GM18520 (cell line): ENCODE measurements at regions not wholly inside any gene's neighbourhood (a gene's known extent, or its start where the extent isn't known, plus 50 kb on each side); places are given as distances from the start of the nearest gene placed in this dataset.
"Not testable (repeated sequence)": the region's sequence is repeated elsewhere in the genome, so short reads cannot be mapped to it uniquely, and the experiment has no call there.

ENCODE experiments used
- ATAC-seq: cut with Tn5 transposase; IDR thresholded peaks from one replicate; pipeline ENCODE4 v1.9.1; 2021; ENCODE audit not compliant: unreplicated experiment

DNA sequence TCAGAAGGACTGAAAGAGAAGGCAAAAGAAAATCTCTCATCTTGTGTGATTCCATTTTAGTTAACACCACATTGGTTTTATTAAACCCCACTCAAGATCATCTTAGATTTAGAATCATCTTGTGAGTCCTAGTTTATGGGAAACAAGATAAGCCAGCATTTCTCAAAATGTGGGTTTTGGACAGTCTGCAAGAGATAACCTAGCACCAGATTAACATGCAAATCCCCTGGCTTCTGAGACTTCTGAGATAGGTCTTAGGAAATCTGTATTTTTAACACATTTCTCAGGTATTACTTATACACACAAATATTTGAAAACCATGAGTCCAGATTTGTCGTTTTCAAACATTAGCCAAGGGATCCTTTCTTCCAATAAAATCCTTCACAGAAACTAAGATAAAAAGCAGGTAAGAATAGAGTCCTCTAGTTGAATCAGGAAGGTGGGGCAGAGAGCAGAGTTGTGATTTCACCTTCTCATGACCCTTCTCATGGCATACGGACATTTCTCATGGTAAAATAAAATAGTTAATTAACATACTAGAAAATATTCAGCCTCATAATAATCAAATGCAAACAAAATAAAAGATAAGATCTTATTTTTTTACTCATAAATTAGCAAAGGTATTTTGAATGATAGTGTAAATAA lies 287.2 kb upstream of the FN1 start:
- no peak for ATAC-seq

DNA sequence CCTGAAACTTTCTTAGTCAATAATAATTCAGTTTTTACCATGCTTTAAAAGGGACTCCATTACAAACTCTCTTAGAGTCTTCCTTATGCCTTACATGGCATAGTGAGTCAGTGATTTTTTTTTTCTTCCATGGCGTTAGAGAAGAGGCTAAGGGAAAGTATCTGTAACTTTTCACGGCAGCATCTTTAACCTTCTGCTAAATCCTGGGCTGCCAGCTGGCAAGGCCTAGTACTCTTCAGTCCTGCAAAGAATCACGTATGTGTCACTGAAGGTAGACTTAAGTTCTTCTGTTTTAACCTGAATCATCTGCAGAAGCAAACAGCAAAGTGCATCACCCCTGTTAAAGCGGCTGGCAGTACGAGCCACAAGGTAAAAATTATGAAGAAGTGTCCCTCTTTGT lies 286.3 kb upstream of the FN1 start:
- ATAC-seq: no peak

DNA sequence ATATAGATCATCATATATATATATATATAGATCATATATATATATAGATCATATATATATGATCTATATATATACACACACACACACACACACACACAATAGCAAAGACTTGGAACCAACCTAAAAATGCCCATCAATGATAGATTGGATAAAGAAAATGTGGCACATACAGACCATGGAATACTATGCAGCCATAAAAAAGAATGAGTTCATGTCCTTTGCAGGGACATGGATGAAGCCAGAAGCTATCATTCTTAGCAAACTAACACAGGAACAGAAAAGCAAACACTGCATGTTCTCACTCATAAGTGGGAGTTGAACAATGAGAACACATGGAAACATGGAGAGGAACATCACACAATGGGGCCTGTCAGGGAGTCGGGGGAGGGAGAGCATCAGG lies 285.6 kb upstream of the FN1 start:
- ATAC-seq: not testable (repeated sequence)

DNA sequence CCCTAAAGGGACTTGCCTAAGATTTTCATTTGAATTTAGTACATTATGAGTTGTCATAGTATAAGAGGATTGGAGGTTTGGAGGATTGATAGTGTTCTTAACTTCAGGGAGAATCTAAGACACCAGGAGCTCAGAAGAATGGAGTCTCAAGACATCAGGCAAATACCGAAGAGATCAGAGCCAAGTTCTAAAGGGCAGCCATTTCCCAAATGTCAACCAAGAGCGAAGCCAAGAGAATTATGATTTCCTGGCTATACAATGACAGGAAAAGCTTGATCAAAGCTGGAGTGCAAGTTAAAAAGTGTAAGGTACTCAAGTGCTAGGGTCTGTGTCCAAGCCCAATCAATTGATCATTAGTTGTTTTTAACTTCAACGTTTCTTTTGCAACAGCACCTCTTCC lies 283.0 kb upstream of the FN1 start:
- no peak for ATAC-seq

DNA sequence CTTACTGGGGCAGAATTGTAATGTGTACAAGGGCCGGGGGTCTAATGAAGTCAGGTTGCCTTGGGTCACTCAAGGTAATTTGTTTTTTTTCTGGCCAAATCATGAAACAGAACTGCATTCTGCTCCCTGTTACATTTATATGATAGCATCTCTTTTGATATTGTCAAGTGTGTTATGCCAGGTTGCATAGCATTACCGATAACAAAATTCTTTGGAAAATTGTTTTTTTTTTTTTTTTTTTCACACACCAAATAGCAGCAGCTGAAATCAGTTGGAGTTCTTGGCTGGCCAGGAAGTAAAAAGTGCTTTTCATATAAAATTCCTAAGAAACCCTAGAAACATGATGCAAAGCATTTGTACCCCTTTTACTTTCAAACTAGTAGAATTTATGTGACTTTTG lies 282.6 kb upstream of the FN1 start:
- ATAC-seq: no peak

DNA sequence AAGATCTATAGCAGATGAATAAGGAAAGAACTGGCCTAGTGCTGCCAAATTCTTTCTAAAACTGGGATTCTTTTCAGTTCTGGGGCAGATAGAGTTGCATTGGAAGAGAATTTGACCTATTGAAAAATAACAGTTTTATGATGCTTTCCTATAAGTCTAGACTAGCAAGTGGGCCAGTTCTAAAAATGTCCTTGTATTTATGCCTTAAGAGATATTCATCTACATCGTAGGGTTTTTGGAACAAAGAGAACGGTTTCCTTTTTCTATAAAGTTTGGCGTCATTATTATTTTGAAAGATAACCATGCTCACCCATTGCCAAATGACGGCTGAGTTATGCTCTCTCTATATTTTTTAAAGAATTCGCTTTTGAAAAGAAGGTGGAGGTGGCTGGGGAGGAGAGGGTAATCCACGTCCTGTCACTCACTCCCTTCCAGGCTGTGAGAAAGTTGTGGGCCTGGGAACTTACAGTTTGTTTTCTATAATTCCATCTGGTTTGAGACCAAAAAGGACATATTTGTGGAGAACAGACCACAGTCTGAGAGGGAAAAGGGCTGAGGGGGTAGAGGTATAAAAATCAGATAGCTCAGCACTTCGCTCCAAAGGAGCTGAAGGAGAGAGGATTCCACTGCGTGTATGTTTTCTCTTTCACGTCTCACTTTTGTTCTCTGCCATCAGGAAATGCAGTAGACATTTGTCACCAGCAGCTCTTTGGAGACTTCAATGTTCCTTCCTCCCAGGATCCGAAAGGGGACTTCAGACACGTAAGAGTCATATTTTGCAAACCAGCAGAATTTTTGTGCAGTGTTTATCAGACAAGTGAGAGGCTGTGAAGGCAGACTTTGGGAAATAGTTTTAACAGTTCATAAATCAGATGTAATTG lies 281.9 kb upstream of the FN1 start:
- no peak for ATAC-seq

DNA sequence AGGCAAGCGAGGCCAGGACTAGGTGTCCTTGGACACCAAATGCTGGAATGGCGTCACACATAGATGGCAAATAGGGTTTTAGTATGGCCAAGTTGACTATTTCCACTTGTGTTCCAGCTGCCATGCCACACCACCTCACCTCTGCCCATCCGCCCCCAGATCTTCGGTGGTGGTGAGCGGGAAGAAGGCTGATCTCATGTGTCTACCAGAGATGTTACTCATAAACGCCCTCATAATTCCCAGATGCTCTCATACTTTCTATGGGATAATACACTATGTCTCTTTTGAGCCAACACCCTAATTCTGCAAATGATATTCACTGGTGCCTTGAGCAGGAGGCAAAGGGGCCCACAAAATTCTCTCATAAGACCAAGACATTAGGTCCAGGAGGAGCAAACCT lies 281.1 kb upstream of the FN1 start:
- ATAC-seq: no peak

DNA sequence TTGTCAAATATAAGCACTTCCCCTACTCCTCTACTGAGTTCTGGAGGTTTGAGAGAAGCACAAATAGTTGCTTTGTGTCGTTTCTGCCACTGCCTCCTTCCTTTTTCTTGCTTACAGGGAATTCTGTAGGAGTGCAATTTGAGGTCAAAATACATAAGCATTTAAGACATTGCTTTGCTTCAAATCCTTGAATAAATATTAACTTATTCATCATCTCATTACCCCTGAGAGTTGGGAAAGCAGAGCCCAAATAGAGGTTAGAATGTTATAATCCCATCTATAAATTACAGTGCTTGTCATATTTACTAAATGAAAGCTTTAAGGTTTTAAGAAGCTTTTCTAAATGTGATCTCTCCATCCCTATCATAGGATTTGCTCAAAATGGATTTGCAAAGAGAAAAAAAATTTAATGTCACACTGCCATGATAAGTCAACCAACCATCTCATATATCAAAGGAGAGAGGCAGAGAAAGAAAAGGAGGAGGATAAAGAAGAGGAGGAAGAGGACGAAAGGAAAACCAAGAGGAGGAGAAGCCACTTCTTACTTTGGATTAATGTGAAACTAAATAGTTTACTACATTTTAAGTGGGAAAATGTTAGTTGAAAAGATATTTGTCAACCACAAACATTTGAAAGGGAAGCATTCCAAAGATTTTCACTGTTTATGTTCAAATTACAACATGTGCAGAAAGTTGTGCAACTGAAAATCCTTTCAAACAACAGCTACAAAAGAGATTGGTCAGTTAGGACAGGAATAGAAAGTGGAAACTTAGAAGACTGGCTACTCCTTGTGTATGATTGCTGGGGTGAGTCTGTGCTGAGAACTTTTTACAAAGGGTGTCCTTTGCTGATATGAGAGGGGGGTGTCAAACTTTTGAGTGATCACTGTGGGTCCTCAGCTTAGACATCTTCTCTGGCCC lies 277.3 kb upstream of the FN1 start:
- ATAC-seq: no peak

DNA sequence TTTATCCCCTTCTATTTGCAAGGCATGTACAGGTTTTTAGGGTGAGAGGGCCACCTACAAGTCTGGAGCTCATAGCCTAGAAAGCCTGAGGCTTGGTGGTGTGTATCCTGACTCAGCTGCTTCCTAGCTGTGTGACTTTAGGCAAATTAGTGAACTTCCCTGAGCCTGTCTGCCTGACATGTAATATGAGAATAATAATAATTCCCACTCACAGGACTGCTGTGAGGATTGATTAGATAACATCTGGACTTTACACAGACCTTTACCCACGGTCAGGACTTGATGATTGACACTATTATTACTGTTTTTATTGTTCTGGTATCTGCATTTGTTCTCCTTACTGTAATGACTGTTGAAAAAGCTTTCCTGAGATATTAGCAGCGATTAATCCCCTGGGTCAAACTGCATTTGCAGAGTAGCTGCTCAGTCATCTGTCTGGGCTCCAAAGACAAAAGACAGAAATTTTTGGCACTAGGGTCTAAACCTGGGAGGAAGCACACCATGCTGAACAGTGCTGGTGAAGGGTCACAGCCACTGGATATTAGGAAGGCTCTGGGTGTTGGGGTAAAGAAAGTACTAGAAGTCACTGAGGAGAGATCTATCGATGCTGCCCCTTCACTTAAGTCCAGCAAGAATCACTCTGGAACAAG lies 276.5 kb upstream of the FN1 start:
- no peak for ATAC-seq

DNA sequence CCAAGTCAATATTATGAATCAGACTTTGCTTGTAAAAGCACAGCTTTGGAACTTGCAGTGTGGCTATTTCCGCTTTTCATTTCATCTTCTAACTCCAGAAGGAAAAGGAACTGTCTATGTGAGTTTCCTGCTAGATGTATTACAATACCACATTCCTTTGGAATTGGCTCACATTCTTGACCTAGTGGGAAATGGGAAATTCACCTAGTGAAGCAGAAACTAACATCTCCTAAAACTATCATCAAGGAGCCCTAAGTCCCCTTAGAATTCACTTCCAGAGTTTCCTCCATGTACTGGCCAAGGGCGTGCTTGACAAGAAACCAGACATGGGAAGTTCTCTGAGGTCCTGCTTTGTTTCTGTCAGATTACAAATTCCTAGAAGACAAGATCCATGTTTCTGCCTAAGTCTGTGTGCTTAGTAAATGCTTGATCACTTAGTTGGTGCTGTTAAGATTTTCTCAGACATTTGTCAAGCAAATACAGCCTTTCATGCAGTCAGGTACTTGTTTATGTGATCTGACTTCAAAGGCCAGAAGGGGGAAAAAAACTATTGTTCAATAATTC lies 275.7 kb upstream of the FN1 start:
- ATAC-seq: no peak

DNA sequence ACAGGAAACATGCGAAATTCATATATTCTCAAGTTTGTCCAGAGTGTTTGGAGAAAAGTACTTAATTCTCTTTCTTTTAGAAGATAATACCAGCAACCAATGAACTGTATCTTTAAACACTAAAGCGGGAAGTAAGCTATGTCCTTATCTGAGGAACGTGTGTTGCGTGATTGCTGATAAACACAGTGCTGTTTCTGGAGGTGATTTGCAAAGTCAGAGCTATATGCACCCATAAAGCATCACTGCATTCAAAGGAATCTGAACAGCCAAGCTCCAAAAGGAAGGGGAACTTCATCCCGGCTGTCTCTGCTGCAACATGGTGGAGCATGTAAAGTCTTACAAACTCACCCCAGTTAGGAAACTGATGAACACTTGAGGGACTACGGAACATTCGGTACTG lies 271.7 kb upstream of the FN1 start:
- no peak for ATAC-seq

DNA sequence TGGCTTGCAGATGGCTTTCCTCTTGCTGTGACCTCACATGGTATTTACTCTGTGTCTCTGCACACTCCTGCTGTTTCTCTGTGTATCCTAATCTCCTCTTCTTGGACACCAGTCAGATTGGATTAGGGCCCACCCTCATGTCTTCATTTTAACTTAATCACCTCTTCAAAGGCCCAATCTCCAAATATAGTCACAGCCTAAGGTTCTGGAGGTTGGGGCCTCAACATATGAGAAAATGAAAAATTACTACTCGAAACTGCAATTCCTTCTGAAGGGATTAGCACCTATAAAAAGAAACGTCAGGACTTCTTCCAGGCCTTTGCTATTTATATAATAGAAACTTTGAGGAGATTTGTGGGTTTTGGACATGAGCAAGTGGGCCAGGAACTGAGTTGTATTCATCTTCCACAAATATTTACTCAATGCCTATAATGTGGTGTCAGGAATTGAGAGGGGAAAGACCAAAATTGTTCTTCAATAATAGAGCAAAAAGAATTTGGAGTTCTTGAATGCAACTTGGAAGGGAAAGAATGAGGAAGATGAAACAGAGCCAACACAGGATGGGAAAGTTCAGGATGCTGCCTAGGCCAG lies 270.0 kb upstream of the FN1 start:
- no peak for ATAC-seq

DNA sequence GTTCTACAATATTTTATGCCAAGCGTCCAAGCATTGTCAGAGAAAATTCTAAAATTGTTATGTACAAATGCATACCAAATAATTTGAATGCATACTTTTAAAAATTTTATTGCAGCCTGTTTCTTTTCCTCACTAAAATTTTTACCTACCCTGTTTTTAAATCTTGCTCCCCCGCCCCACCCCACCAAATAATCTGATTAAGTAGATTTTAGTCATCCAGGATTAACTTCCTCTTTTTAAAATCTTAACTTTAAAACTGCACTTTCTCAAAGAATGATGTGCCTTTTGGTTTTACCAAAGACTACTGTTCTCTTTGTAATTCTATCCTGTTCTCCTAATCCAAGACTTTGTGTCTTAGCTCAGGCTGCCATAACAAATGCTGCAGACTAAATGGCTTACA lies 269.4 kb upstream of the FN1 start:
- no peak for ATAC-seq

DNA sequence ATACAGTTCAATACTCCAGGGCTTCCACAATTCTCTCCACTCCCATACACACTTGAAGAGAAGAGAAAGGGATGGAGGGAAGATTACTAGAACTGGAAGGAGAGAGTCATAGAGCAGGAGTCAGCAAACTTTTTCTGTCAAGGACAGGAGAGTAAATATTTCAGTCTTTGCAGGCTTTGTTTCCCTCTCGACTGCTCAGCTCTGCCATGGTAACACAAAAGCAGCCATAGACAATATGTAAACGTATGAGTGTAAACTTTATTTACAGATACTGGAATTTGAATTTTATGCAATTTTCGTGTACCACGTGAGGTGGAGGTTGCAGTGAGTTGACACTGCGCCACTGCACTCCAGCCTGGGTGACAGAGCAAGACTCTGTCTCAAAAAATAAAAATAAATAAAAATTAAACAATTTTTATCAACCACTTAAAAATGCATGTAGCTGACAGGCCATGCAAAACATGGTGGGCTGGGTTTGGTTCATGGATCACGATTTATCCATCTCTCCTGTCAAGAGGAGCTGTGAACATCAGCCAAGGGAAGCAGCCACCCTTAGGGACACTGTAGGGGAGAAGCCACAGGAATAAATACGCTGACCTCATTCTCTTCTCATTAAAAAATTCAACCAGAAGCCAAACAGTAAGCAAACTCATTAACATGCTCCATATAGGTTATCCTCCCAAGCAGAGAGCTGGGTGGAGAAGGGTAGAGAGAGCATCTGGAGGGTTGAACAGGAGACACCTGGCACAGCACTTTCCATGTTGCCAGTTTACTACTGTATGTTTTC lies 266.4 kb upstream of the FN1 start:
- no peak for ATAC-seq

DNA sequence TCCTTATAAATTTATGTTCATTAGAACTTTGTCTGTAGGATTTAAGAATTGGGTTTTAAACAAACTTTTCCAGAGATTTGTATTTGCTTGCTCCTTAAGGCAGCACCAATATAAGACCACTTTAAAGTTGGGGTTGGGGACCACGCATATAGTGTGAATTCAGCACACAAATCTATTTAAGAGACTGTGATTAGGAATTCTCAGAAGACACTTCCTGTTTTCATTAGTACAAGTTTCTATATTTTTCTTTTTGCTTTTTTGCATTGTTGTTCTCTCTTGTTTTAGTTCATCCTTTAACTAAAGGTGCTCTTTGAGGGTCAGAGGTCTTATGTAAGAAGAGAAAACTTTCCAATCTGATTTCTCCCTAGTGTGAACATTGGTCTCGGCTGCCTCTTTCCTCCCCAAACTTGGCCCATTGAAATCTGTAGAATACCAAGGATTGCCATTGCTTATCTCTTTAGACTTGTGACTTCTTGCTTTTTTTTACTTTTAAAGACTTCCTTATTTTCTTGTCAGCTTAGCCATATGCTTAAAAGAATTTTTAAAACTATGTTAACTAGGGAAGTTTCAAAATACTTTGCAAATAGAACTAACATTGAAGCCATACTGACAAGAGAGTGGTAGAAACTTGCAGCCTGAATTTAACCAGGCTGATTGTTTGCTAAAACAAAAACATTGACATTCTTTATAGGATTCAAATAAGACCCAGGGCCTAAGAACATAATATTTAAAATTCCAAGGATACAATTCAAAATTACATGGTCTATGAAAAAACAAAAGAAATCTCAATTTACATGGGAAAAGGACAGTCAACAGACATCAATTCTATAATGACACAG lies 264.1 kb upstream of the FN1 start:
- no peak for ATAC-seq

DNA sequence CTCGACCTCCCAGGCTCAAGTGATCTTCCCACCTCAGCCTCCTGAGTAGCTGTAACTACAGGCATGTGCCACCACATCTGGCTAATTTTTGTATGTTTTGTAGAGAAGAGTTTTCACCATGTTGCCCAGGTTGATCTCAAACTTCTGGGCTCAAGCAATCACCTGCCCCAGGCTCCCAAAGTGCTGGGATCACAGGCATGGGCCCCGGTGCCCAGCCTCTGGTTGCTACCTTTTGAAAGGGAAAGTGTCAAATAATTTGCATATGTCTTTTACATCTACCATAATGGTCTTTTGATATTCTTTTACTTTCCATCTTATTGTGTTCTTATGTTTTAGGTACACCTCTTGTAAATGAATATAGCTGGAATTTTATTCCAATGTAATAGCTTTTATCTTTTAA lies 263.1 kb upstream of the FN1 start:
- ATAC-seq: no peak

DNA sequence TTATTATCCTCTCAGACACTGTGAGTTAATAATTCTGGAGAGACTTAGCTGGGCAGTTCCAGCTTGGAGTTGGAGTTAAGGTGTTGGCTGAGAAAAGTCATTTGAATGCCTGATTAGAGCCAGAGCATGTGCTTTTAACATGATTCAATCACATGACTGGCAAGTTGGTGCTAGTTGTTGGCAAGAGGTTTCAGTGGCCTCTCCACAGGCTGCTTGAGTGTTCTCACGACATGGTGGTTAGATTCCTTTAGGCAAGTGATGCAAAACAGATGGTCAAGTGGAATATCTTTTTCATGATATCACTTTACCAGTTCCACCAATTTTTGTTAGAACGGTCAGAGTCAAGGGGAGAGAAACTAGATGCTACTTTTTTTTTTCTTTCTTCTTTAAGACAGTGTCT lies 262.7 kb upstream of the FN1 start:
- ATAC-seq: no peak

DNA sequence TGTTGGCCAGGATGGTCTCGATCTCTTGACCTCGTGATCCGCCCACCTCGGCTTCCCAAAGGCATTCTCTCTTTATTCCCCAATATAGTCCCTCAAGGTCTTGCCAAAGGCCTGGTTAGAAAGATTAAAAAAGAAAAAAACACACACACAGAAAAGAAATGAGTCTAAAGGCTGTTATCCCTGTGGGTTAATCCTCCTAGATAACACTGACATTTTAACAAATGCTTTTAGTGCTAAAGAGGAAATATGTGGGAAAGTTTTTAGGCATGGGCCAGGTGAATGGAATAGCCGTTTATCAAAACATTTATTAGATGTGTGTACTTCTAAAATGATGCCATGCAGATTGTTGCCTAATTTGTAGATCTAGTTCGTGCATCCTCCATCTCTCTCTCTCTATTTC lies 261.6 kb upstream of the FN1 start:
- ATAC-seq: no peak

DNA sequence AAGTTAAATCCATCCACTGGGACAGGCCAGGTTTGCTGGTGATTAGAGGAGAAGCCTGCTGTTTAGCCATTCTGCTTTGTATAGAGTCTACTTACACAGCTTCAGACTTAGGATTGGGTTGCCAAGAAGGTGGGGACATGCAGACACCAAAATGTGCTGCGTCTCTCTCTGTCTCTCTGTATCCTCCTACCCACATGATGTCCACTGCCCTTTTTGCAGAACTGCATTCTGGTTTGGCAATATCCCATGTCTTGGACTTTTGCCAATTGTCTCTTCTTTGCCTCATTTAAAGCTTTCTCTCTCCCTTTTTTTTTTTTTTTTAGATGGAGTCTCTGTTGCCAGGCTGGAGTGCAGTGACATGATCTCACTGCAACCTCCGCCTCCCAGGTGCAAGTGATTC lies 261.1 kb upstream of the FN1 start:
- no peak for ATAC-seq
